ENCODE measurements at regions not wholly inside any gene's neighbourhood (a gene's known extent, or its start where the extent isn't known, plus 50 kb on each side); places are given as distances from the start of the nearest gene placed in this dataset.

- H3K4me2 ChIP-seq (ENCODE audit: insufficient read depth, insufficient read length, low read length), result no peak overlapping the region
- Mint-ChIP-seq H3K27me3 (ENCODE audit: low read depth) (peaks cover 11% of the 10 kb centered on the region), H3K36me3 (ENCODE audit: insufficient read depth in 1 of 3, low read depth in 3 of 3) (peaks cover 0 to 10% (median 0%) of the 10 kb centered on the region in 3 experiments; a peak in 2 of 7 replicates), H3K4me3 (no peak overlapping the region), H3K27ac (peak overlapping the region in 1 of 3 experiments; percentile 87; a peak in 3 of 7 replicates), H3K9me3 (peaks cover 4 to 6% of the 10 kb centered on the region in 2 experiments; a peak in 4 of 5 replicates), H3K4me1 (peaks cover 29 to 31% of the 10 kb centered on the region in 2 experiments)
- no peaks in the 10 kb centered on the region for H3K23me2 ChIP-seq (ENCODE audit: insufficient read length, low read depth, low read length, poor library complexity, severe bottlenecking)
- H3K23ac ChIP-seq (ENCODE audit: insufficient read length, low read depth, low read length), result no peak overlapping the region
- H3K4ac ChIP-seq (ENCODE audit: low read depth, low read length), result no peak overlapping the region
- H2BK15ac ChIP-seq (ENCODE audit: low read depth, low read length), result no peak overlapping the region
- no peaks in the 10 kb centered on the region for H3K9me3 ChIP-seq (ENCODE audit: control insufficient read depth, low read depth, low read length)
- no peak overlapping the region for H2AK5ac ChIP-seq (ENCODE audit: insufficient read length, low read length)
- no peak overlapping the region for H3K9ac ChIP-seq (ENCODE audit: extremely low read depth, insufficient read length, low read length)
- H3K4me1 ChIP-seq (ENCODE audit: insufficient read depth, low read length), result no peaks in the 10 kb centered on the region
- no peak overlapping the region for H2BK12ac ChIP-seq (ENCODE audit: insufficient read length, low read depth, low read length)
- no peaks in the 10 kb centered on the region for H3K79me1 ChIP-seq (ENCODE audit: insufficient read depth, low read depth, low read length, poor library complexity, severe bottlenecking)
- no peaks in the 10 kb centered on the region for H4K20me1 ChIP-seq (ENCODE audit: control insufficient read depth, insufficient read depth, insufficient read length)
- H3K14ac ChIP-seq (ENCODE audit: insufficient read depth, low read length), result no peak overlapping the region
- no peak overlapping the region for H4K5ac ChIP-seq (ENCODE audit: insufficient read length, low read depth, low read length)
- no peak overlapping the region for H2BK120ac ChIP-seq (ENCODE audit: low read depth, low read length, poor library complexity, severe bottlenecking)
- no peak overlapping the region for H2BK5ac ChIP-seq (ENCODE audit: insufficient read length, low read length)
- no CpG with 5 or more reads among the region's 2 CpGs for WGBS (ENCODE audit: extremely low coverage, insufficient read length, low lambda C conversion rate)
- H3T11ph ChIP-seq (ENCODE audit: low read length), result no peak overlapping the region
- no peak overlapping the region for H2BK20ac ChIP-seq (ENCODE audit: low read depth, low read length, poor library complexity, severe bottlenecking)
- H3K27ac ChIP-seq (ENCODE audit: insufficient read length, low read depth, low read length), result no peak overlapping the region
- H3K18ac ChIP-seq (ENCODE audit: insufficient read length, low read depth, low read length), result no peak overlapping the region
- H4K91ac ChIP-seq (ENCODE audit: insufficient read length, low read depth, low read length), result no peak overlapping the region
- no peaks in the 10 kb centered on the region for H3K27me3 ChIP-seq (ENCODE audit: insufficient read depth, low read length)
- no peak for TF ChIP-seq CTCF (conservative IDR thresholded peaks at IDR 0.05)
- no peak overlapping the region for H3K56ac ChIP-seq (ENCODE audit: insufficient read length, low read depth, low read length)
- H3K79me2 ChIP-seq (ENCODE audit: insufficient read depth, low read length), result no peaks in the 10 kb centered on the region
- H2AFZ ChIP-seq (ENCODE audit: low read length), result no peak overlapping the region
- H4K8ac ChIP-seq (replicated peaks; ENCODE audit: insufficient read length, low read depth, low read length), result no peak overlapping the region
- DNase-seq, result no peak
Observed at GRCh38 chr2:234771176-234771575, 180.6 kb upstream of the SH3BP4 start.
